ENCODE measurements at regions not wholly inside any gene's neighbourhood (a gene's known extent, or its start where the extent isn't known, plus 50 kb on each side); places are given as distances from the start of the nearest gene placed in this dataset.

GRCh38 chr6:85166114-85166741 lies 283.7 kb upstream of the NT5E start:
- Mint-ChIP-seq H3K4me1 (peaks cover 14 to 18% of the 10 kb centered on the region in 2 experiments), H3K4me3 (no peak overlapping the region), H3K9me3 (no peaks in the 10 kb centered on the region), H3K27ac (no peak overlapping the region), H3K27me3 (ENCODE audit: low read depth) (no peaks in the 10 kb centered on the region), H3K36me3 (ENCODE audit: insufficient read depth in 1 of 3, low read depth in 3 of 3) (no peaks in the 10 kb centered on the region)
- WGBS (ENCODE audit: extremely low coverage, insufficient read length, low lambda C conversion rate): no CpG with 5 or more reads among the region's 3 CpGs
- Histone ChIP-seq H2BK15ac (ENCODE audit: low read depth, low read length) (no peak overlapping the region), H3K23me2 (ENCODE audit: insufficient read length, low read depth, low read length, poor library complexity, severe bottlenecking) (no peaks in the 10 kb centered on the region), H2BK20ac (ENCODE audit: low read depth, low read length, poor library complexity, severe bottlenecking) (no peak overlapping the region), H2BK120ac (ENCODE audit: low read depth, low read length, poor library complexity, severe bottlenecking) (no peak overlapping the region), H3K27me3 (ENCODE audit: insufficient read depth, low read length) (no peaks in the 10 kb centered on the region), H3K4me1 (ENCODE audit: insufficient read depth, low read length) (no peaks in the 10 kb centered on the region), H3K79me1 (ENCODE audit: insufficient read depth, low read depth, low read length, poor library complexity, severe bottlenecking) (no peaks in the 10 kb centered on the region), H2AFZ (ENCODE audit: low read length) (no peak overlapping the region), H2AK5ac (ENCODE audit: insufficient read length, low read length) (no peak overlapping the region), H3K27ac (ENCODE audit: insufficient read length, low read depth, low read length) (no peak overlapping the region), H2BK12ac (ENCODE audit: insufficient read length, low read depth, low read length) (no peak overlapping the region), H3K4me2 (ENCODE audit: insufficient read depth, insufficient read length, low read length) (no peak overlapping the region), H3K23ac (ENCODE audit: insufficient read length, low read depth, low read length) (no peak overlapping the region), H2BK5ac (ENCODE audit: insufficient read length, low read length) (no peak overlapping the region), H3K14ac (ENCODE audit: insufficient read depth, low read length) (no peak overlapping the region), H3K79me2 (ENCODE audit: insufficient read depth, low read length) (no peaks in the 10 kb centered on the region), H3K18ac (ENCODE audit: insufficient read length, low read depth, low read length) (no peak overlapping the region), H3K9me3 (ENCODE audit: control insufficient read depth, low read depth, low read length) (no peaks in the 10 kb centered on the region), H3T11ph (ENCODE audit: low read length) (no peak overlapping the region), H4K91ac (ENCODE audit: insufficient read length, low read depth, low read length) (no peak overlapping the region), H3K4ac (ENCODE audit: low read depth, low read length) (no peak overlapping the region), H4K5ac (ENCODE audit: insufficient read length, low read depth, low read length) (no peak overlapping the region), H3K9ac (ENCODE audit: extremely low read depth, insufficient read length, low read length) (no peak overlapping the region), H4K8ac (replicated peaks; ENCODE audit: insufficient read length, low read depth, low read length) (no peak overlapping the region), H4K20me1 (ENCODE audit: control insufficient read depth, insufficient read depth, insufficient read length) (no peaks in the 10 kb centered on the region), H3K56ac (ENCODE audit: insufficient read length, low read depth, low read length) (no peak overlapping the region)
- DNase-seq: no peak
- no peak for TF ChIP-seq CTCF (conservative IDR thresholded peaks at IDR 0.05)

Measured in H9 (cell line).